Hematopoietic multipotent progenitor cell (in vitro differentiated cells): ENCODE measurements at regions not wholly inside any gene's neighbourhood (a gene's known extent, or its start where the extent isn't known, plus 50 kb on each side); places are given as distances from the start of the nearest gene placed in this dataset.

Experiments
- DNase-seq, 3 donors: peaks; one replicate each; pipeline ENCODE4 v3.0.0-alpha.2; 2011 to 2015; ENCODE audit warnings: low read depth in 2 of 3, low spot score in 2 of 3

DNA sequence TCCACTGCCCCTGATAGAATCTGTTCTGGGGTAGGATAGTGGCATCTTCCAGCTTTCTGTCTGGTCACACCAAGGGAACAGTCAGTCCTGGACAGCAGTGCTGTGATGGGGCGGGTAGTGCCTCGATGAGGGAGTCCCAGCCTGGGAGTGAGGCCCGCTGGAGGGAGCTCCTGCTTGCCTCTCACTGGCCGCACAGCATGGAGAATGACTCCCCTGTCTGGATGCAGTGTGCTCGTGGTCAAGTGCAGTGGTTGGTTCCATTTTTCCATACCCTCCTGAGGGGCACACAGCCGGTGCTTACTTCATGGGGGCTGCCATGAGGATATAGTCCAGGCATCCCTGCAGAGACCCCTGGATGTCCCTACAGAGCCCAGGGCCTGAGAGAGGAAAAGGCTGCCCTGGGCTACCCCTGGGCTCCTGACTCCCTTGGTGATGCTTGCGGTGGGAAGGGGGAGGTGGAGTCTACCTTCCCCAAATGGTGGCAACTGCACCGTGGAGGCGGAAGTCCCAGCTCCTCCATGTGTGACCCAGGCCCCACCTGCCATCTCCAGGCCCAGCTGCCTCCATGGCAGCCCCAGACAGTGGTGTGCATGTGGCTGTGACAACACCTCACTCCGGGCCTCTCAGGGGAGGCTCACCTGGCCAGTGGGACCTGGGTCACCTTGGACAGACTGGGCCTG, 212.5 kb downstream of the GLI2 start:
- no peak for DNase-seq

GRCh38 chr2:120948662-120949011, 213.0 kb downstream of the GLI2 start:
- DNase-seq: no peak

DNA sequence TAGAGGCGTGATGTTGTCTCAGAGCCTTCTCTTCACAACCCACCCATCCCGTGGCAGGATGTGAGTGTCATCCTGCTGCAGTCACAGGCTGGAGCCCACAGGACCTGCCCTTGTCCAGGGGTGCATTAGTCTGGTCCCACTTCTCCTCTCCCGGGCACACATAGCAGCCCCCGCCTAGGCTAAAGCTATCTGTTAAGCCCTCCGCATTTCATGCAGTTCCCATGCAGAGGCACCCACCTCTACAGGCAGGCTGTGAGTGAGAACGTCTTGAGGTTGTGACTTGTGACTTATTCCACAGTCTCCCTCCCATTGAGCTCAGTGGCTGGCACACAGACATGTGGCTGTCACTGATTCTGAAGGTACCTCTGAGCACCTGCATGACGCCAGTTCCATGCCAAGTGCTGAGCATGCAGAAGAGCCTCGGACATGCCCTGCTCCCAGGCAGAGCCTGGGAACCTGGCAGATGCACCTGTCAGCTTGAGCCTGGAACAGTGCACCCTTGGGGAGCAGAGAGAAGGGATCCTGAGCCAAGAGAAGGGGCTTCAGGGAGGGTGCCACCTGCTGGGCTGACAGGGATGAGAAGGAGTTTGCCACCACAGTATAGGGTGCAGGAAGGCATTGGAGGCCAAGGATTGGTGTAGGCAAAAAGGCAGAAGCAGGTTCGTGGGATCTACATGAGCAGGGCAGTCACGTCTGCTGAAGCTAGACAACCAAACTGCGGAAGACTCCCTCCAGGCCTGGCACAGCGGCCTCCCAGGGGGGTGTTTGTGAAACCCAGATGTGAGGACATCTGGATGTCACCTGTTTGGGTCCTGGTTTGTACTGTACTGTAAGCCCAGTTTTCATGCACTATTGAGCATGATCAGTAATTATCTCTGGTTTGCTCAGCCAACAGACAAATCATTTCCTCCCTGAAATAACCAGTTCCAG, 213.6 kb downstream of the GLI2 start:
- DNase-seq: peak in 2 of 3 donors; percentile 23 to 46

- DNase-seq: no peak
These were observed 214.4 kb downstream of the GLI2 start for GRCh38 chr2:120949957-120950590.

- no peak for DNase-seq
These were observed 216.0 kb downstream of the GLI2 start for GRCh38 chr2:120951693-120952092.

DNA sequence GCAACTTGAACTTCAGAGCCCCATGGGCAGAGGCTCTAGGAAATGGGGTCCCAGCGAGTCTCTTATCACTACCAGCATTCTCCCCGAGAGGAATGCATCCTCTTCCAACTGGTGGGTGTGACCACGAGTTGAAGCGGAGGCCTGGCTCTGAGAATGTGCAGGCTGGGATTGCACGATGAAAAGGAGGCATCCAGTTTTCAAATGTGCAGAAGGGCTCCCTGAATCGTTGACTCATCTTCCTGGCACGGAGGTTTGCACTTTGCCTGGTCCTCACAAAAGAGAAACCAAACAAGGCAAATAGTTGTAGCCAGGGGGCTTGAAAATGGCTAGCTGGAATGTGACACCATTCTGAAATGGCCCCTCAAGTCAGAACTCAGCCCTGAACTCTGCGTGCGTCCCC, 216.7 kb downstream of the GLI2 start:
- DNase-seq: no peak

GRCh38 chr2:120953066-120953756, 217.5 kb downstream of the GLI2 start:
- no peak for DNase-seq

GRCh38 chr2:120953843-120954584, 218.3 kb downstream of the GLI2 start:
- no peak for DNase-seq

DNA sequence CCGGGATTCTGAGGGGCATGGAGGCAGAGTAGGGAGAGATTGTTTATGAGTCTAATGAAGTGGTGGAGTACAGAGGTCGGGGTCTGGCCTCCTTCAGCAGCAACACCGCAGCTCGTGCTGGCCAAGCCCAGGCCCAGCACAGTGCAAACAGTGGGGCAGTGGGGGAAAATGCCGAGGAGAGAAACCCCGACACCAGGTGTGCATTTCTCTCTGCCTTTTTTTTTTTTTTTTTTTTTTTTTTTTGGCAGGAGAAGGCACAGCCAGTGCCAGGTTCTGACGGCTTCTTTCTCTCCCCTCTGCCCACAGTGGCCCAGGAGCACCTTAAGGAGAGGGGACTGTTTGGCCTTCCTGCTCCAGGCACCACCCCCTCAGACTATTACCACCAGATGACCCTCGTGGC, 219.3 kb downstream of the GLI2 start:
- no peak for DNase-seq

DNA sequence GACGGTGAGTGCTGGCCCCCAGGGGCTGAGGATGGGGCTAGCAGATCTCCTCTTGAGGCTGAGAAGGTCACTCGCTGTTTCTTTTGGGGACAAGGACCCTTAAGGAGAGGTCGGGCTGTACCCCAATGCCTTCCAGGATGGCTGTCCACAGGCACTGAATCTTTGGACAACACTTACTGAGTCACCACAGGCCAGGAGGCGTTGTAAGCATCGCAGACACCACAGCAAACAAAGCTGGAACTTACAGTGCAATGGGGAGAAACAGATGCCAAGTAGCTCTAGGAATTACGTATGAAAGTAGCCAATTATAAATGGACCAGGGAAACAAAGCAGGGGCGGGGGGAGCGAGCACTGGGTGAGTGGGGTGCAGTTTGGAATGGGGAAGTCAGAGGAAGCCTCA, 219.8 kb downstream of the GLI2 start:
- no peak for DNase-seq

GRCh38 chr2:120956486-120957156, 221.0 kb downstream of the GLI2 start:
- DNase-seq: no peak

GRCh38 chr2:120957905-120958304, 222.2 kb downstream of the GLI2 start:
- no peak for DNase-seq

GRCh38 chr2:120958623-120959366, 223.1 kb downstream of the GLI2 start:
- DNase-seq: no peak

GRCh38 chr2:120959426-120959825, 223.8 kb downstream of the GLI2 start:
- no peak for DNase-seq

DNA sequence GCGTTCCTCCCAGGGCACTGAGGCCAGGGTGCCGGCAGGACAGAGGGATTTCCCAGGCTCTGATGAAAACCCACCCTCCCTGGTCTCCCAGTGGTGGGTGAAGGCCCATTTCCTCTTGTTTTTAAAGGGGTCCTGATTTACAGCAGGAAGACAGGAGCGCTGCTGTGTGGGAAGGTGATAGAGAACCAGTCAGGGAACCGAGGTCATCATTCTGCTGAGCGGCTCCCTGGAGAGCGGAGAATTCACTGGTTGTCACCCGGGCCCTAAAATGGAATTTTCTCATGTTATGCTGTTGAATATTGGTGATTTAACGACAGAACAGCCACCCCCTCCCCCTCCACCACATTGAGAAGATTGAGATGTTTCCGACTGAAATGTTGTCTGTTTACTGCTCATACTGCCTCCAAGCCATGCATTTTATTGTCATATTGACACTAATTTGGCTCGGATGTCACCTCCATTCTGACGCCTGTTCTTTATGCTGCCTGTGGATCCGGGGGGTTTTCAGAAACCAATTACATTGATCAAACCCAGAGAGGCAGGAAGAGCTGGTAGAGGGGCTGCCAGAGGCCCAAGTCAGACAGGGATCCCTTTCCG, 225.2 kb downstream of the GLI2 start:
- no peak for DNase-seq

- no peak for DNase-seq
These were observed 225.7 kb downstream of the GLI2 start for GRCh38 chr2:120961396-120961795.

- DNase-seq: no peak
These were observed 228.5 kb downstream of the GLI2 start for GRCh38 chr2:120963997-120964705.

DNA sequence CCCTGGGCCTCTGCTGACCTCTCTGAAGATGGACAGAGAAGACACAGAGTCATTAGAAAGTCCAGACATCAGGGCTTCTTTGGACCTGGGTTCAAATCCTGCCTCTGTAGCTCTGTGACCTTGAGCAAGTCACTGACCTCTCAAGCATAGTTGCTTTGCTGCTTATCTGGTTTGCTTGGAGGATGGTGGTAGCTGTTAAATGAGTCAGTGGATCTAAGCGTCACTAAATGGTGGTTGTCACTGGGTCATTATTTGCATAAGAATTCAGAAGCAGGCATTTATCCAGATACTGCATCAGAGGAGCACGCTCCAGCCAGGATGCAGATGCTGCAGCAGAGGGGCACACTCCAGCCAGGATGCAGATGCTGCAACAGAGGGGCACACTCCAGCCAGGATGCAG, 229.2 kb downstream of the GLI2 start:
- no peak for DNase-seq
